ENCODE measurements at regions not wholly inside any gene's neighbourhood (a gene's known extent, or its start where the extent isn't known, plus 50 kb on each side); places are given as distances from the start of the nearest gene placed in this dataset.
A peak's percentile ranks its signal among the peaks of the same experiment; 100 is the strongest.

- H3K4me1 Mint-ChIP-seq (ENCODE audit: low read depth): peaks cover 73% of the 10 kb centered on the region
- H3K4me3 Mint-ChIP-seq: peak overlapping the region; percentile 82
- H3K36me3 Mint-ChIP-seq (ENCODE audit: low read depth): peaks cover 47% of the 10 kb centered on the region; the same call in 1 of the 2 replicates
- H3K27ac Mint-ChIP-seq: peak overlapping the region; percentile 88
- DNase-seq: peak; percentile 99
- no peaks in the 10 kb centered on the region; the same call in 1 of the 2 replicates for H3K27me3 Mint-ChIP-seq (ENCODE audit: insufficient read depth)
- TF ChIP-seq CTCF (IDR thresholded peaks at IDR 0.05): no peak
- peaks cover 20% of the 10 kb centered on the region for H3K9me3 Mint-ChIP-seq
Measured at GRCh38 chr5:114237766-114238165, 124.1 kb upstream of the KCNN2 start.

GRCh38 chr5:114238771-114239313 lies 123.0 kb upstream of the KCNN2 start:
- peaks cover 42% of the 10 kb centered on the region; the same call in 1 of the 2 replicates for H3K36me3 Mint-ChIP-seq (ENCODE audit: low read depth)
- no peak for TF ChIP-seq CTCF (IDR thresholded peaks at IDR 0.05)
- DNase-seq: peak; percentile 67
- no peaks in the 10 kb centered on the region; the same call in 1 of the 2 replicates for H3K27me3 Mint-ChIP-seq (ENCODE audit: insufficient read depth)
- H3K4me1 Mint-ChIP-seq (ENCODE audit: low read depth): peaks cover 81% of the 10 kb centered on the region
- H3K9me3 Mint-ChIP-seq: peaks cover 16% of the 10 kb centered on the region
- peak overlapping the region; percentile 88 for H3K27ac Mint-ChIP-seq
- H3K4me3 Mint-ChIP-seq: peak overlapping the region; percentile 82

GRCh38 chr5:114243281-114243971 lies 118.4 kb upstream of the KCNN2 start:
- H3K4me3 Mint-ChIP-seq: peak overlapping the region; percentile 79
- no peaks in the 10 kb centered on the region for H3K27me3 Mint-ChIP-seq (ENCODE audit: insufficient read depth)
- peak; percentile 89 for DNase-seq
- no peak for TF ChIP-seq CTCF (IDR thresholded peaks at IDR 0.05)
- H3K4me1 Mint-ChIP-seq (ENCODE audit: low read depth): peaks cover 77% of the 10 kb centered on the region
- H3K36me3 Mint-ChIP-seq (ENCODE audit: low read depth): peaks cover 29% of the 10 kb centered on the region
- no peaks in the 10 kb centered on the region for H3K9me3 Mint-ChIP-seq
- H3K27ac Mint-ChIP-seq: peak overlapping the region; percentile 95

- no peaks in the 10 kb centered on the region for H3K9me3 Mint-ChIP-seq
- H3K27ac Mint-ChIP-seq: peak overlapping the region; percentile 95
- H3K27me3 Mint-ChIP-seq (ENCODE audit: insufficient read depth): no peaks in the 10 kb centered on the region
- peaks cover 77% of the 10 kb centered on the region for H3K4me1 Mint-ChIP-seq (ENCODE audit: low read depth)
- peak overlapping the region; percentile 79 for H3K4me3 Mint-ChIP-seq
- no peak for TF ChIP-seq CTCF (IDR thresholded peaks at IDR 0.05)
- H3K36me3 Mint-ChIP-seq (ENCODE audit: low read depth): peaks cover 26% of the 10 kb centered on the region
- DNase-seq: no peak
Measured at GRCh38 chr5:114243972-114244317, 117.9 kb upstream of the KCNN2 start.

- peaks cover 93% of the 10 kb centered on the region for H3K4me1 Mint-ChIP-seq (ENCODE audit: low read depth)
- peak; percentile 91 for DNase-seq
- no peak for TF ChIP-seq CTCF (IDR thresholded peaks at IDR 0.05)
Measured at GRCh38 chr5:114249823-114250222, 112.0 kb upstream of the KCNN2 start.

More at GRCh38 chr5:114249823-114250222, 112.0 kb upstream of the KCNN2 start:
- Mint-ChIP-seq H3K4me3 (peak overlapping the region; percentile 62; the same call in 1 of the 2 replicates), H3K27me3 (ENCODE audit: insufficient read depth) (no peaks in the 10 kb centered on the region; the same call in 1 of the 2 replicates), H3K9me3 (no peaks in the 10 kb centered on the region), H3K36me3 (ENCODE audit: low read depth) (peaks cover 19% of the 10 kb centered on the region), H3K27ac (peak overlapping the region; percentile 96)
